HEK293 (cell line): ENCODE measurements at regions not wholly inside any gene's neighbourhood (a gene's known extent, or its start where the extent isn't known, plus 50 kb on each side); places are given as distances from the start of the nearest gene placed in this dataset.

ENCODE experiments used
- CTCF ChIA-PET: fragments of 350-600 bp; formaldehyde crosslinking; extraction: SDS; loops from one replicate; lab custom pipeline; 2021; ENCODE audit warnings: antibody characterized with exemption; lab: Yijun Ruan, JAX
- POLR2A ChIA-PET: fragments of 300-600 bp; formaldehyde crosslinking; extraction: SDS; loops from one replicate; lab custom pipeline; 2020; ENCODE audit warnings: antibody characterized with exemption, inconsistent platforms; lab: Yijun Ruan, JAX
- H3K27ac ChIP-seq: fragments of 200-500 bp; sonication (Bioruptor generic); 2 replicates; pipeline ENCODE4 v1.5.1; 2014; ENCODE audit warnings: low read depth, low read length, control low read depth, inconsistent platforms; ENCODE audit errors: extremely low read depth
- H3K36me3 ChIP-seq, 2 experiments: fragments of 200-500 bp in 1 of 2; sonication (Bioruptor generic) in 1 of 2; 1 replicate in 1 of 2; 2 replicates in 1 of 2; pipeline ENCODE4 v1.5.1; 2014 to 2017; ENCODE audit warnings: inconsistent platforms in 2 of 2, low read length in 2 of 2; ENCODE audit not compliant: control insufficient read depth in 2 of 2, insufficient read depth in 1 of 2
- H3K4me1 ChIP-seq: fragments of 200-500 bp; sonication (Bioruptor generic); 2 replicates; pipeline ENCODE4 v1.5.1; 2014; ENCODE audit warnings: mild to moderate bottlenecking, low read length, inconsistent platforms; ENCODE audit not compliant: control insufficient read depth, insufficient read depth
- H3K4me3 ChIP-seq: 2 replicates; pipeline ENCODE4 v1.5.1; 2011; ENCODE audit warnings: low read depth, mild to moderate bottlenecking, control low read depth, low read length, moderate library complexity
- H3K9me3 ChIP-seq: fragments of 200-500 bp; sonication (Bioruptor generic); 2 replicates; pipeline ENCODE4 v1.5.1; 2014; ENCODE audit warnings: low read depth, low read length, inconsistent platforms; ENCODE audit not compliant: control insufficient read depth, insufficient read depth
- BCL6B ChIP-seq: fragments of 450-650 bp; formaldehyde crosslinking; IDR thresholded peaks from 2 replicates; pipeline ENCODE4 v1.5.1; 2017; ENCODE audit warnings: missing biosample characterization, missing genetic modification characterization
- GLIS1 ChIP-seq: fragments of 450-650 bp; formaldehyde crosslinking; IDR thresholded peaks from 2 replicates; pipeline ENCODE4 v1.5.1; 2016; ENCODE audit warnings: missing biosample characterization, missing genetic modification characterization
- OSR2 ChIP-seq: fragments of 450-650 bp; formaldehyde crosslinking; IDR thresholded peaks from 2 replicates; pipeline ENCODE4 v1.5.1; 2016; ENCODE audit warnings: missing biosample characterization, missing genetic modification characterization
- REST ChIP-seq: fragments of 450-650 bp; formaldehyde crosslinking; IDR thresholded peaks from 2 replicates; pipeline ENCODE4 v1.5.1; 2016; ENCODE audit warnings: missing biosample characterization, missing genetic modification characterization
- TRIM28 ChIP-seq: IDR thresholded peaks from 2 replicates; pipeline ENCODE4 v1.6.1; 2011; ENCODE audit warnings: low read length, control low read depth, borderline replicate concordance
- TSHZ1 ChIP-seq: fragments of 450-650 bp; formaldehyde crosslinking; IDR thresholded peaks from 2 replicates; pipeline ENCODE4 v1.5.1; 2016; ENCODE audit warnings: missing biosample characterization, missing genetic modification characterization, borderline replicate concordance
- ZBTB1 ChIP-seq: fragments of 450-650 bp; formaldehyde crosslinking; IDR thresholded peaks from 2 replicates; pipeline ENCODE4 v1.5.1; 2016; ENCODE audit warnings: missing biosample characterization, missing genetic modification characterization
- ZFP69B ChIP-seq: fragments of 450-650 bp; formaldehyde crosslinking; IDR thresholded peaks from 2 replicates; pipeline ENCODE4 v1.5.1; 2016; ENCODE audit warnings: missing biosample characterization, missing genetic modification characterization
- ZNF146 ChIP-seq: fragments of 450-650 bp; formaldehyde crosslinking; IDR thresholded peaks from 2 replicates; pipeline ENCODE4 v1.5.1; 2016; ENCODE audit warnings: missing biosample characterization, missing genetic modification characterization
- ZNF174 ChIP-seq: fragments of 450-650 bp; formaldehyde crosslinking; IDR thresholded peaks from 2 replicates; pipeline ENCODE4 v1.5.0; 2017; ENCODE audit warnings: missing biosample characterization, mild to moderate bottlenecking, missing genetic modification characterization
- ZNF19 ChIP-seq: fragments of 450-650 bp; formaldehyde crosslinking; IDR thresholded peaks from 2 replicates; pipeline ENCODE4; 2016; ENCODE audit warnings: missing biosample characterization, missing genetic modification characterization, low read depth
- ZNF2 ChIP-seq: fragments of 450-650 bp; formaldehyde crosslinking; IDR thresholded peaks from 2 replicates; pipeline ENCODE4 v1.5.1; 2016; ENCODE audit warnings: missing biosample characterization, missing genetic modification characterization
- ZNF239 ChIP-seq: fragments of 450-650 bp; formaldehyde crosslinking; IDR thresholded peaks from 2 replicates; pipeline ENCODE4 v1.5.1; 2016; ENCODE audit warnings: missing biosample characterization, missing genetic modification characterization
- ZNF433 ChIP-seq: fragments of 450-650 bp; formaldehyde crosslinking; IDR thresholded peaks from 2 replicates; pipeline ENCODE4 v1.5.1; 2016; ENCODE audit warnings: missing biosample characterization, missing genetic modification characterization, low read depth
- ZNF473 ChIP-seq: fragments of 450-650 bp; formaldehyde crosslinking; IDR thresholded peaks from 2 replicates; pipeline ENCODE4 v1.5.1; 2017; ENCODE audit warnings: missing biosample characterization, missing genetic modification characterization
- ZNF48 ChIP-seq: fragments of 450-650 bp; formaldehyde crosslinking; IDR thresholded peaks from 2 replicates; pipeline ENCODE4 v1.5.1; 2016; ENCODE audit warnings: missing biosample characterization, missing genetic modification characterization
- ZNF530 ChIP-seq: fragments of 450-650 bp; formaldehyde crosslinking; IDR thresholded peaks from 2 replicates; pipeline ENCODE4 v1.5.1; 2016; ENCODE audit warnings: low read depth, missing biosample characterization, missing genetic modification characterization
- ZNF596 ChIP-seq: fragments of 450-650 bp; IDR thresholded peaks from 2 replicates; pipeline ENCODE4 v1.5.0; 2018; ENCODE audit warnings: missing biosample characterization, mild to moderate bottlenecking, missing genetic modification characterization, moderate library complexity
- ZNF600 ChIP-seq: fragments of 450-650 bp; formaldehyde crosslinking; IDR thresholded peaks from 2 replicates; pipeline ENCODE4 v1.5.1; 2016; ENCODE audit warnings: missing biosample characterization, missing genetic modification characterization
- ZNF623 ChIP-seq: fragments of 450-650 bp; formaldehyde crosslinking; IDR thresholded peaks from 2 replicates; pipeline ENCODE4 v1.5.1; 2016; ENCODE audit warnings: missing biosample characterization, missing genetic modification characterization
- ZNF624 ChIP-seq: fragments of 450-650 bp; formaldehyde crosslinking; IDR thresholded peaks from 2 replicates; pipeline ENCODE4 v1.5.1; 2017; ENCODE audit warnings: missing biosample characterization, missing genetic modification characterization
- ZNF654 ChIP-seq: fragments of 450-650 bp; formaldehyde crosslinking; IDR thresholded peaks from 2 replicates; pipeline ENCODE4 v1.5.1; 2016; ENCODE audit warnings: low read depth, missing biosample characterization, missing genetic modification characterization
- ZNF658 ChIP-seq: fragments of 450-650 bp; formaldehyde crosslinking; IDR thresholded peaks from 2 replicates; pipeline ENCODE4; 2016; ENCODE audit warnings: missing biosample characterization, missing genetic modification characterization
- ZNF704 ChIP-seq: fragments of 450-650 bp; formaldehyde crosslinking; IDR thresholded peaks from 2 replicates; pipeline ENCODE4 v1.5.1; 2016; ENCODE audit warnings: missing biosample characterization, missing genetic modification characterization
- ZNF791 ChIP-seq: fragments of 450-650 bp; formaldehyde crosslinking; IDR thresholded peaks from 2 replicates; pipeline ENCODE4 v1.5.1; 2016; ENCODE audit warnings: missing biosample characterization, missing genetic modification characterization
- ZSCAN18 ChIP-seq: fragments of 450-650 bp; formaldehyde crosslinking; IDR thresholded peaks from 2 replicates; pipeline ENCODE4 v1.5.1; 2016; ENCODE audit warnings: missing biosample characterization, missing genetic modification characterization
- ZSCAN30 ChIP-seq: fragments of 450-650 bp; IDR thresholded peaks from 2 replicates; pipeline ENCODE4 v1.5.1; 2018; ENCODE audit warnings: missing biosample characterization, mild to moderate bottlenecking, missing genetic modification characterization, moderate library complexity

- TF ChIP-seq ZNF624 (no peak), OSR2 (no peak), ZNF530 (tag by site-specific recombination) (no peak), ZNF2 (tag by site-specific recombination) (no peak), ZNF19 (no peak), TSHZ1 (tag by site-specific recombination) (no peak)
These were observed 572.5 kb downstream of the POM121L12 start (continued) for GRCh38 chr7:53607961-53608360.

GRCh38 chr7:53609185-53609584 is 573.8 kb downstream of the POM121L12 start:
- H3K27ac ChIP-seq, result no peak overlapping the region
- ChIA-PET CTCF (no interaction called here), POLR2A (no interaction called here)
- no peak for TF ChIP-seq ZNF704 (tag by site-specific recombination)
- TF ChIP-seq REST (tag by site-specific recombination), result no peak
- no peak for TF ChIP-seq ZNF146
- TF ChIP-seq TRIM28, result no peak
- TF ChIP-seq GLIS1, result no peak
- TF ChIP-seq ZFP69B (tag by site-specific recombination), result no peak
- no peak for TF ChIP-seq ZNF174
- no peak for TF ChIP-seq BCL6B (tag by site-specific recombination)
- TF ChIP-seq ZNF600 (tag by site-specific recombination), result no peak
- TF ChIP-seq ZNF239 (tag by site-specific recombination), result no peak
- TF ChIP-seq ZNF473, result no peak
- no peaks in the 10 kb centered on the region for H3K36me3 ChIP-seq
- no peaks in the 10 kb centered on the region for H3K9me3 ChIP-seq
- H3K4me1 ChIP-seq, result no peaks in the 10 kb centered on the region
- H3K4me3 ChIP-seq, result no peak overlapping the region

GRCh38 chr7:53611043-53611442 is 575.6 kb downstream of the POM121L12 start:
- H3K9me3 ChIP-seq, result no peaks in the 10 kb centered on the region
- ChIA-PET CTCF (no interaction called here), POLR2A (no interaction called here)
- H3K27ac ChIP-seq, result no peak overlapping the region
- H3K4me3 ChIP-seq, result no peak overlapping the region
- H3K36me3 ChIP-seq, result no peaks in the 10 kb centered on the region
- H3K4me1 ChIP-seq, result no peaks in the 10 kb centered on the region
- TF ChIP-seq ZNF623 (tag by site-specific recombination) (no peak), ZBTB1 (no peak), ZNF596 (tag by site-specific recombination) (no peak), ZNF791 (tag by site-specific recombination) (no peak), ZNF654 (tag by site-specific recombination) (no peak), ZNF658 (tag by site-specific recombination) (no peak), ZSCAN18 (no peak), ZNF433 (tag by site-specific recombination) (no peak), ZNF48 (no peak), ZSCAN30 (tag by site-specific recombination) (no peak)
